NCI-H1048 (cell line): ENCODE measurements at regions not wholly inside any gene's neighbourhood (a gene's known extent, or its start where the extent isn't known, plus 50 kb on each side); places are given as distances from the start of the nearest gene placed in this dataset.
A peak's percentile ranks its signal among the peaks of the same experiment; 100 is the strongest.
"Not testable (repeated sequence)": the region's sequence is repeated elsewhere in the genome, so short reads cannot be mapped to it uniquely, and the experiment has no call there.

Source experiments
- DNase-seq: peaks from one replicate; lab custom pipeline; 2025; lab: John Stamatoyannopoulos, UW

DNA sequence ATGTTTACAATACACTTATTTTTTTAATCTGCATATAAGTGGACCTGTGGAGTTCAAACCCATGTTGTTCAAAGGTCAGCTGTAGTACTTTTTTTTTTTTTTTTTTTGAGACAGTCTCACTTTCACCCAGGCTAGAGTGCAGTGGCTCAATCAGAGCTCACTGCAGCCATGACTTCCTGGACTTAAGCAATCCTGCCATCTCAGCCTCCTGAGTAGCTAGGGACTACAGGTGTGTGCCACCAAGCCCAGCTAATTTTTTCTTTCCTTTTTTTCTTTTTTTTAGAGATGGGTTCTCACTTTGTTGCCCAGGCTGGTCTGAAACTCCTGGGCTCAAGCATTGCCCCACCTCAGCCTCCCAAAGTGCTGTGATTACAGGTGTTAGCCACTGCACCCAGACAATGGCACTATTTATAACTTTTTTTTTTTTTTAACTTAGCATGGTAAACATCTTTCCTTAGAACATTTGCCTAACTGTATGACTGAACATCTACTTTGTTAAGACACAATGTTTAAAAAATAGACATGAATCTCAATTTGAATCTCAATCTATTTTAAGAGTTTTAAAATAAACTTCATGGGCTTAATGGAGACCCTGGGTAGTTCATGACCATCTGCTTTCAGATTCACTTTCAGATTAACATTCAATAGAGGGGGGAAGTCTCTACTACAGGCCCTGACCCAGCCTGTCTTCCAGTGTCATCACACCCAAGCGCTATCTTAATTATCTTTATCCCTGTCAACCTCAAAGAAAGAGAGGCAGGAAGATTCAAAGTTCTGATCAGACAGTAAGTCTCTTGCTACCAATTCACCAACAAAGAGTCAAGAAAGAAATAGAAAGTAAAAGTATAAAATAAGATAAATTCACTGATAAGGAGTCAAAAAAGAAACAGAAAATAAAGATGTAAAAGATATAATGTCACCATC is 97.7 kb upstream of the DOCK9 start:
- no peak for DNase-seq

DNA sequence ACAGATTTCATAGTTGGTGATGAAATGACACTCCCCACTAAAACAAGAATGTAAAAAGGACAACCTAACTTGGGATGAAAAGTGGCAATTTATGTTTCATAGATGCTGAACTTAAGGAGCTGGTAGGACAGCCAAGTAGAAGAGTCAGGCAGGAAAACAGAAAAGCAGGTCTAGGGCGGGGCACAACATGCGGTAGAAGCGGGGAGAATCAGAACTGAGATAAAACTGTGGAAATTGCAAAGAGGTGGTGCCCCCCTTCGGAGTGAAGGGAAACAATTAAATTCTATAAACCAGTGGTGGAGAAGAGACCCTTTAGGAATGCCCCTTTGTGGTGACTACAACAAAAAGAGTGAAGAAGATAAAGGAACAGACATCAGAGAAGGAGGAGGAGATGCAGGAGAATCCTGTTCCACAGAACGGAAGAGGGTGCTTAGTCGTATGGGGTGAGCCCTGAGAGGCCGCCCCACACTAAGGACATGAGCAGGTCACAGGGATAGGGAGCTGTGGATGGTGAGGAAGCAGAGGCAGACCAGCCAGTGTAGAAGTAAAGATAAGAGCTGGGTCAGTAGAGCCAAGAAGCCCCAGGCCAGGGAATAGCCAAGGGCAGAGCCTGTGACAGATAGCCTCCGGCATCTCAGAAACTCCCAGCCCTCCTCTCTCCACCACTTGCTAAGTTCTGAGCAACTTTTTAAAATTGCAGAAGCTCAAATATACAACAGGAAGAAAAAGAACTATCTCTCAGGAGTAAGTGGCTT is 100.3 kb upstream of the DOCK9 start:
- DNase-seq = no peak

DNA sequence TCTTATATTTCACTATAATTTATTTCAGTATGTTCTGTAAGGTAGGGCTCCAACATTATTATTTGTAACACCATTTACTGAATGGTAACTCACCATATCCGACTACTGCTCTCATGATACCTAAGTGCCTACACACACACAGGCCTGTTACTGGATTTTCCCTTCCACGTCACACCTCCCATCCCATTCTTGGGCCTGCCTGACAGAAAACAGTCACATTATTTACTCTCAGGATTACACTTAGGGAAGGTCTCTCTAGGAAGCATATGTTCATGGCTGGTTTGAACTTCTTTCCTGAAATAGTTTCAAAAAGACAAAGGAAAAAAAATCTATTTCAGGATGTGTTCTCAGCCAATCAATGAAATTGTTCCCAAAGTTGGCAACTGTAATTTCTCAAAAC is 102.3 kb upstream of the DOCK9 start:
- DNase-seq = no peak

DNA sequence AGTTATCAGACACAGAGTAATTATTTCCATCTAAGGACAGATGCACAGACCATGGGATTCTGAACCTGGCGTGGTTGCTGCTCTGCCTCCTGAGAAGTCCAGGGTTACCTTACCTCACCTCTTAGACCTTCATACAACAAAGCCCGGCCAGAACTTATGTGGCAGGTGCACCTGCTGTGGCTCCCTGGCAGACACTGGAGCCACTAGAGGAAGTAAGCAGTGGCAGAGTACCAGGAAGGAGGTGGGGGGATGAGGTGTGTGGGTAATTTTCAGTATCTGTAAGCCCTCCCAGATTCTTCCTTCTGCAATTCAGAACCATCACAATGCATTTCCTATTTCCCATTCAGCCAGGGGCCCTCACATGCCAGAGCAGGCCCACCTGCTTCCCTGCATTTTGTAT is 106.1 kb upstream of the DOCK9 start:
- no peak for DNase-seq

DNA sequence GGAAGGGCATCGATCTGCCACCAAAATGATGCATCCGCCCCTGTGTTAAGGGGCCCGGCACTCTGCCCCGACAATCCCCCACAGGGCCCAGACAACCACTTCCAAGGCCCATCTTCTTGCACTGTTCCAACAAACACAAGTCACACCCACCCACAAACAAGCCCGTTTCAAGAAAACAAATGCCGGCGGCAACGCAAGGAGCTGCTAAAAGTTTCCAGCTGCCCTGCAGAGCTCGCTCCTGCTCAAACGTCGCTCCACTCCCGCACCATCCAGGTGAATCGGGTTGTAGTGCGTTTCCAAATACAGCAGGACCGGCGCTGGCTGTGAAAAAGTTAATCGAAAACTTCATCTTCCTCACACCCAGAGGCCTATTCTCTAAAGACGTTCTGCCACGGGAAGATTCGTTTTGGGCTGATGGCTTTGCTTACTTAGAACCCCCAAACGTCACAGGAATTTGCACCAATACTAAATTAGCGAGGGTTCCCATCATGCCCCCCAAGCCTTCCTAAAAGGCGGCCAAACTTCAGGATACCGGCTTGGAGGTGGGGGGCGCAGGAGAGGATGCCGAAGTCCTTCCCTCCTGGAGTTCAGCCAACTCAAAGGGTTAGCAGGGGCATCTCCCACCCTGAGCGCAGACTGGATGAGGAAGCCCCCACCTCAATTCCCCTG is 107.4 kb upstream of the DOCK9 start:
- DNase-seq = no peak

DNA sequence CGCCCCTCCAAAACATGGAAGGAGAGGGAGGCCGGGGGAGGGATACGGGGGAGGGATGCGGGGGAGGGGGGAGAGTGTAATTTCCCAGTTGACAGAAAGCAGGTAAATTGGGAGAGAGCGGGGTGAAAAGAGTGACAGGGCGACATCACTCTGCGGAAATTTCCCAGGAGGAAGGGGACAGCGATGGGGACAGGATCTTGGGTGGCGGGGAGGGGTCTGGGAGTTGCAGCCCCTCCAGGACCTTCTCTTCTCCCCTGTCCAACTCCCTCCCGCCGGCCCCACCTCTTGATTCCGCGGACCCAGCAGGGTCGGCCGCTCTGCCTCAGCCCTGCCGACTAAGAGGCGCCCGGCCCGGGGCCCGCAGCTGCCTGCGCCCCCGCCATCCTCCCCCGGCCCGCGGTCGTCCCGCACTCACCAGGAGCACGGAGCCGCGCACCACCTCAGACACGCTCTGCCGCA is 108.0 kb upstream of the DOCK9 start:
- DNase-seq = no peak

DNA sequence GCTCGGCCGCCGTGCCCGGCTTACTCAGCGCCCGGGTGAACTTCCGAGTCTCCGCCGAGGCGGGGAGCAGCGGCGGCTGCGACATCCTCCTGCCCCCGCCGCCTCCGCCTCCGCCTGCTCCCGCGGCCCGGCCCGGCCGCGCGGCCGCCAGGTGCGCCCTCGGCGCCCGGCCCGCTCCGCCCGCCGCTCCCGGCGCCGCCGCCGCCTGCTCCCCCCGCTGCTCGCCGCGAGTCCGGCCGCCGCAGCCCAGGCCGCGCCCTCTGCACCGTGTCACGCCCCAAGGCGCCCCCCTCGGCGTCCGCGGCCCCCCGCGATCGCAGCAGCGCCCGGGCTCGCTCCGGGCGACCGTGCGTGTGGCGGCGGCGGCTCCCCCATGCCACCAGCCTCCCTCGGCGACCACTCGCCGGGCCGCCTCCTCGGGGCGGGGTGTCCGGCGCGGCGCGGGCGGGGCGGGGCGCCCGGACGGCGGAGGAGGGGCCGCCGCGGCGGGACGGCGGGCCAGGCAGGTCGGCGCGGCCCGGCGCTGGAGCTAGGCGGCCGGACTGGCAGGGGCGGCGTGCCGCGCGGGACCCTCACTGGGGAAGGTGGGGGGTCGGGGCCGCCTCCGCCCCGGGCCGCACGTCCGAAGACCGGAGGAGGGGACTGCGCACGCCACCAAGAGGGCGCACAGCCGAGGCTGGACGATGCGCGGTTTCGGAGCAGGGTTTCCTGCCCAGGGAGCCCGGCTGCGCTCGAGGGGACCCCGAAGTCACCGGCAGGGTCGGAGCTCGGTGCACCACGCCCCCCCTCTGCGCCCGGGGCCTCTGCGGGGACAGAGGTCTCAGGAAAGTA is 108.6 kb upstream of the DOCK9 start:
- DNase-seq = no peak

DNA sequence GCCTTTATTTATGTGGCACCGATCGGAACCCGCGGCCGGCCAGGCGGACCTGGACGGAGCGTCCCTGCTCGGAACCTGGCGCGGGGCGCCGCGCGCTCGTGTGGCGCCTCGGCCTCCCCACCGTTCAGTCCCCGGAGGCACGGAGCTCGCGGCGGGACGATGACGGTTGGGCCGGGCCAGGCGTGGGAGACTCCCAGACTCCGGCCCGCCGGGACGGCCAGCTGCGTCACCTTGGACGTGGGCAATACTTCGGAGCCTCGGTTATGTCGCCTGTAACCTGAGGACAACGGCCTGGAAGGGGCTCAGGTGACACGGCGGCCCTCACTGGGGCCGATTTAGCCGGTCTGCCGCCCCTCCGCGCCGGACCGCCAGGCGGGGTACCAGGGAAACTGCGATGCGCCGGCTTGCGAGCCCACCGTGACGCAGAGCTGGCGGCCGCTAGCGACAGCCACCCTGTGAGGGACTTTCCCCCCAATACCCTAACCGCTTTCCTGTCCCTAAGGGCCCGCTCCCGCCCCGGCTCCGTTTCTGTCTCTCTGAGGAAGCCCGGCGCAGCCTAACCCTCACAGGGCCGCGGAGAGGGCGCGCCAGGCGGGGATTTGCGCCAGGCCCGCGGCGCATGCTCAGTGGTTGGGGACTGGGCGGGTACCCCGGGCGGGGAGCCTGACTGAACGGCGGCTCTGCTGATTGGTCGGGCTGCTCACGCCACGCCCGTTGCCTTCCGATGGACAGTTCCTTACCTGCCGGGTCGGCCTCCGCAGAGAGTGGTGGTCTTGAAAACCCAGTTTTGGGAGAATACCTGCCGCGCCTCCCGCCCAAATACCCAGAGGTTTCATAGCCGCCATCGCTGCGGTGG is 109.5 kb upstream of the DOCK9 start:
- DNase-seq = peak; percentile 62

DNA sequence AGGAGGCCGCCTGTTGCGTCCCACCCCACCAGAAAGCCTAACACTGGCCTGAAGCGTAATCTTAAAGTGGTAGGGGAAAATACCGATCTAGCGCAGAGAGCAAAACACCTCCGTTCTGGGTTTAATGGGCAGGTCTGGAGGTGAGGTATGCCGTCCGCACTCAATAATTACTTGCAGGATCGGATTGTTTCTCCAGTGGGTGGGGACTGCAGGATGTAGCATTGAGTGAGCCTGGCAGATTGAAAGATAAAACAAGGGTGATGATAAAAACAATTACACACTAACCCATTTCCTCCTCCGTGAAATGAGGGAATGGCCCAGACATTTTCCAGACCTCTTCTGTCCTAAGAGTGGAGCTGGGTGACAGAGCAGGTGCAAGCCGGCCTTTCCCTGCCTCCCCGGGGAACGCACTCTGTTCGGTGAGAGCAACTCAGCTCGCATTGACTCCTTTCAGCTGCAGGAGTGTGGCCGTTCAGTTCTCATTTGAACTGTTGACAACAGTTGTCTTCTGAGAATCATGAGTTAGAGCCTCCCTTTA is 110.2 kb upstream of the DOCK9 start:
- DNase-seq = no peak

DNA sequence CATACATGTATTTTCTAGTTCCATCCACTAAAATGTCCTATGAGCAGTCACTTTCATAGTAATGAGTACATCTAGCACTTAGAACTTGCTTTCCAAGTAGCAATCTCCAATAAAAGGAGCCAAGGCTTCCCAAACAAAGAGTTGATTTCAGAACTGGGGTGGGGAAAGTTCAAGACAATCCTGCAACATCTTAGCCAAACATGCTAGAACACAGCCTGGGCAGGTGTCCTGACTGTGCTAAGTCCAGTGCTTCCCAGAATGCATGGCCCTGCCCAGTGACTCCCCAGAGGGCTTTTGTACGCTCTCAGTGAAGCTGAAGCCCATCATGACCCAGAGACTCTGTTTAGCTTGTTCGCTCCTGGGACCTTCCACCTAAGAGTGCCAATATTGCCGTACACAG is 106.7 kb upstream of the UBAC2 start:
- DNase-seq = no peak

DNA sequence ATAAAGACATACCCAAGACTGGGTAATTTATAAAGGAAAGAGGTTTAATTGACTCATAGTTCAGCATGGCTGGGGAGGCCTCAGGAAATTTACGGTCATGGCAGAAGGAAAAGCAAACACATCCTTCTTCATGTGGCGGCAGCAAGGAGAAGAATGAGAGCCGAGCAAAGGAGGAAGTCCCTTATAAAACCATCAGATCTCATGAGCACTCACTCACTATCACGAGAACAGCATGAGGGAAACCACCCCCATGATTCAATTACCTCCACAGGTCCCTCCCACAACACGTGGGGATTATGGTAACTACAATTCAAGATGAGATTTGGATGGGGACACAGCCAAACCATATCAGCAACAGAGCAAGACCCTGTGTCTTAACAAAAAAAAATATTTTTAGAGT is 98.8 kb upstream of the UBAC2 start:
- DNase-seq = not testable (repeated sequence)

DNA sequence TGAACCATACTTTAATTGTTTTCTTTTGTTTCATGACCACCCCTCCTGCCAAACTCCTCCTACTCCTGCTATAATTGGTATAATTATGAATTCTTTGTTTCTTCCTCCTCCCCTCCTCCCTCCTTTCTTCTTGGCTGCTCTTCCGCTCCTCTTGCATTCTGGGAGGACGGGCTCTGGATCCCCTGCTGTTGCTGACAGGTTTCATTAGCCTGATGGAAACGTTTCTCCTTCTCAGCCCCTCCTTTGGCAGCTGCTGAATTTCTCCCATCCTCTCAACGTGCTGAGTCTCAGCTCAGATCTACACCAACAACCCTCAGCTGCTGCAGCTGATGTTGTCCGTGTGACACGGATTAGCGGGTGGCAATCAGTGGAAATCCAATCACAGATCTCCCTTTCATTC is 97.1 kb upstream of the UBAC2 start:
- no peak for DNase-seq

DNA sequence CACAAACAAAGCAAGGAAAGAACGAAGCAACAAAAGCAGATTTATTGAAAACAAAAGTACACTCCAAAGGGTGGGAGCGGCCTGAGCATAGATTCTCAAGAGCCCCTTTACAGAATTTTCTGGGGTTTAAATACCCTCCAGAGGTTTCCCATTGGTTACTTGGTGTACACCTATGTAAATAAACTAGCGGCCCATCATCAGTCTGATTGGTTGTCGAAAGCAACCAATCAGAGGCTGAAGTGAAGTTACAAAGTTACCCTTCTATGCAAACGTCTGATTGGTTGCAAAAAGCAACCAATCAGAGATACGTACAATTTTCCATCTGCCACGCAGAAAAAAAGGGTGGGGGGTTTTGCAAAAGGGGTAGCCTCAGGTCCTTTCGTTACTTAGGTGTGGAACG is 96.3 kb upstream of the UBAC2 start:
- no peak for DNase-seq

DNA sequence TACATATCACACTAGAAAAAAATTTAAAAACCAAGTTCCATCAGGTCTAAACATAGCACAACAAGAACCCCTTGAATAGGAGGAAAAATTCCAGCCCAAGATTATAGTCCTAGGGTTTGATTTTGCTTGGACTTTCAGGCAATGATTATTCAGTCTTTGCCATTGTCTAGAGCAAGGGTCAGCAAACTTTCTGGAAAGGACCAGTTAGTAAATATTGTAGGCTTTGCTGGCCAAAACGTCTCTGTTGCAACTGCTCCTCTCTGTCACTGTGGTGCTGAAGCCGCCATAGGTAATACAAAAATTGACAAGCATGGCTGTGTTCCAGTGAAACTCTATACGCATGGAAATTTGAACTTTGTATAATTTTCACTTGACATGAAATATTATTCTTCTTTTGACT is 95.5 kb upstream of the UBAC2 start:
- DNase-seq = no peak

DNA sequence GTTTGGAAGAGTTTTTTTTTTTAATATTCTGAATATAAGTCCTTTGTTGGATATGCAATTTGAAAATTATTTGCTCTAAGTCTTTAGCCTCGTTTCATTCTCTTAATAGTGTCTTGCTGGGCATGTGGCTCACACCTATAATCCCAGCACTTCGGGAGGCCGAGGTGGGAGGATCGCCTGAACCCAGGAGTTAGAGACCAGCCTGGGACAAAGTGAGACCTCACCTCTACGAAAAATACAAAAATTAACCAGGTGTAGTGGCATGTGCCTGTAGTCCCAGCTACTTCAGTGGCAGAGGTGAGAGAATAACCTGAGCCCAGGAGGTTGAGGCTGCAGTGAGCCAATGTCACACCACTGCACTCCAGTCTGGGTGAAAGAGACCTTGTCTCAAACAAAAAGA is 87.3 kb upstream of the UBAC2 start:
- DNase-seq = no peak

DNA sequence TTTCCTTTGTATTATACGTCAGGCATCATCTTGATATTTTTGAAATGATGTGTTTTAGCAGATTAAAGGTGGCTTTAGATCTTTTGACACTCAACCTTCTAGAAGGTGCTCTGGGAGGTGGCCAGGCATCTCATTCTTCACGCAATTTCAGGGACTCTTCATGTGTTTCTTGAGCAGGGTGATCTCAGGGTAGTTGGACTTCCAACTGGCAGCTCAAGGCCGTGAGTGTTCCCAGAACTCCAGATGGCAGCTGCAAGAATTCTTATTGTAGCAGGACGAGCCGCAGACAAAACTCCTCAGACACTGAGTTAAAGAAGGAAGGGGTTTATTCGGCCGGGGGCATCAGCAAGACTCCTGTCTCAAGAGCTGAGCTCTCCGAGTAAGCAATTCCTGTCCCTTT is 82.5 kb upstream of the UBAC2 start:
- DNase-seq = no peak

DNA sequence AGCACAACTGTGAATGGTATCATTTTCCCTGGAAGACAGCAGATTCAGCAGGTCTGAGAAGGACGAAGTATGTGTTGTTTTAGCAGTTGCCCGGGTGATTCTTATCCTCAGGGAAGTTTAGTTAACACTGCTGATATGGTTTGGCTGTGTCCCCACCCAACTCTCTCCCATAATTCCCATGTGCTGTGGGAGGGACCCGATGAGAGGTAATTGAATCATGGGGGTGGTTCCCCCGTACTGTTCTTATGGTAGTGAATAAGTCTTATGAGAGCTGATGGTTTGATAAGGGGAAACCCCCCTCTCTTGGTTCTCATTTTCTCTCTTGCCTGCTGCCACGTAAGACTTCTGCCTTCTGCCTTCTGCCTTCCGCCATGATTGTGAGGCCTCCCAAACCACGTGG is 81.0 kb upstream of the UBAC2 start:
- no peak for DNase-seq

DNA sequence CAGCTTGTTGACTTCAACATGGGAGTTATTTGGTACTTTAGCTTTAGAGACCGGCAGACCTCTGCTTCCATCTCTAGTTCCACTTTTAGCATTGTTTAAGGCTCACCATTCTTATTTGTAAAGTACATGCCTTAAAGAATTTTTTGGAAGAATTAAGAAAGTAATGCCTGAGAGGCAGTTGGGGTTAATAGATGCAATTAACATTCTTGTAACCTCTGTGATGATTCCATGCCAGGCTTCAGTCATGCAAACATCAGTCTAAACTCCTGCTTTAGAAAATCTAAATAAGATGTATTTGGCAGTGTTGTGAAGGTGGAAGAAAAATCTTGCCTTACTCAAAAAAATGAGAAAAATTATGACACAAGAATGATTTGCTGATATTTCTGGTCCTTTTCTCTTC is 79.9 kb upstream of the UBAC2 start:
- no peak for DNase-seq

DNA sequence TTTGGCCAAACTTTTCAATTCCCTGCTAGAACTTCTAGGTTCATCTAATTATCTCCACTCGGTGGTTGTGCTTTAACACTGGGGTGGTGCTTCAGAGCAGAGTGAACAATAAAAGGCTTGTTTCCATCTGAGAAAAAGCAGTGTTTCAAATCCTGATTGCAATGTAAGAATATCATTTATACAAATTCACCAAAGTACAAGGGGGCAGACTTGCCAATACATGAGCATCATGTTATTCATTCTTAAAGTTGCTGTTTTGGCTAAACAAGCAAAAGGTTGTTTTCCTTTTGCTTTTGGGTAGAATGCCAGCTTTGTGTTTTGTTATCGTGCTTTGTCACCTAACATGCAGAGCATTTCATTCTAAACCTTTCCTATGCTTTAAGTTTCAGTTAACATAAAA is 78.5 kb upstream of the UBAC2 start:
- DNase-seq = peak; percentile 38
